Putamen (tissue), 1 donor: ENCODE measurements at regions not wholly inside any gene's neighbourhood (a gene's known extent, or its start where the extent isn't known, plus 50 kb on each side); places are given as distances from the start of the nearest gene placed in this dataset.
"Not testable (repeated sequence)": the region's sequence is repeated elsewhere in the genome, so short reads cannot be mapped to it uniquely, and the experiment has no call there.

Experiments used
- DNase-seq: peaks from one replicate; pipeline ENCODE4 v3.0.0-alpha.2; 2016; ENCODE audit warnings: low spot score

DNA sequence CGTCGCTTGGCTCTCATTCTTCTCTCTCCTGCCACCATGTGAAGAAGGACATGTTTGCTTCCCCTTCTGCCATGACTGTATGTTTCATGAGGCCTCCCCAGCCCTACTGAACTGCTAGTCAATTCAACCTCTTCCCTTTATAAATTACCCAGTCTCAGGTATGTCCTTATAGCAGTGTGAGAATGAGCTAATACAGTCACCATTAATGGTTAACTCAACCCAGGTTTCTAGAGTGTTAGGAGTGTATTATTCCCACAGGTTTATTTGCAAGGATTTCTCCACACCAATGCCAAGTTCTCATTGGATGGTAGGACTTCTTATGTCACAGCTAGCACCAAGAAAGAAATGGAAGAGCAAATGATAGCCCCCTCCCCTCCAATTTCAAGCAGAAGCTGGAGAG is 71.9 kb downstream of the DYNAP start:
- DNase-seq: no peak

DNA sequence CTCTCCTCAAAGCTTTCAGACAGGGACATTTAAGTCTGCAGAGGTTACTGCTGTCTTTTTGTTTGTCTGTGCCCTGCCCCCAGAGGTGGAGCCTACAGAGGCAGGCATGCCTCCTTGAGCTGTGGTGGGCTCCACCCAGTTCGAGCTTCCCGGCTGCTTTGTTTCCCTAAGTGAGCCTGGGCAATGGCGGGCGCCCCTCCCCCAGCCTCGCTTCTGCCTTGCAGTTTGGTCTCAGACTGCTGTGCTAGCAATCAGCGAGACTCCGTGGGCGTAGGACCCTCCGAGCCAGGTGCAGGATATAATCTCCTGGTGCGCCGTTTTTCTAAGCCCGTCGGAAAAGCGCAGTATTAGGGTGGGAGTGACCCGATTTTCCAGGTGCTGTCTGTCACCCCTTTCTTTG is 78.7 kb downstream of the DYNAP start:
- not testable (repeated sequence) for DNase-seq

DNA sequence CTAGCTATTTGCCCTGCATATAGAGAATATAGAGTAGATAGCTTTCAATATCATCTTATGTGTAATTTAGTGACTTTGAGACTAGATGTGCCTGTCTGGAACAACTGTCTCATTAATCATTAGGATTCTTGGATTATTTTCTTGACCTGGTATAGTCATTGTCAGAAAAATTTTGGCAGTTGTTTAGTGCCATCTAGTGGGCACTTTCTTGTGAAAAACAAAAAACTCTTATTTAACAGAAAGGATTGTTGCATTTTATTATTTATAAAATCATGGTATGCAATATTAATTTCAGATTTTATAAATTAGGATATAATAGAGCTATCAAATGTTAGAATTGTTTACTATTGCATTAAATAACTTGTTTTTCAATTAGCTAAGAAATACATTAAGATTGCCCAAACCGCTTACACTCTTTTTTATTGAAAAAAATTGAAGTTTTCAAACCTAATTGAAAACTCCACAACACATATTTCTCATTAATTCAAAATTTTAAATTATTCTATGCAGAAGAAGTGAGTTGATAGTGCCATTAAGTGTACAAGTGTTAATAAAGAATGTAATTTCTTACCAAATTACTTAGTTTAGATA is 80.3 kb downstream of the DYNAP start:
- DNase-seq: peak; percentile 9

DNA sequence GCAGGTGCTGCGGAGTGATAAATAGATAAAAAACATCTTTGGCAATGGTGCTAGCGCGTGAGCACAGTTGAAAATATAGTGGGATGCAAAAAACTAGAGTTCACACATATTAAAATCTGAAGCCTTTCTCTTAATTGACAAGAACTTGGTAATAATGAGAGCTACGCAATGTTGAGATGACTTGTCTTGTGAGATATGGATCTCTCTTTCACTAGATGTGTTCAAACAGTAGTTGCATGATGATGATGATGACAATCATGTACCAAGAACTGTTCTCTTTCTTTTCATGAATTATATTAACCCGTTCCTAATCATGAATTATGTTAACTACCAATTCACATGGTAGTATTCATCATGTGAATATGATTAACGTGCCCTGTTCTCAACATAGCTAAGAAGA is 81.1 kb downstream of the DYNAP start:
- DNase-seq: no peak

DNA sequence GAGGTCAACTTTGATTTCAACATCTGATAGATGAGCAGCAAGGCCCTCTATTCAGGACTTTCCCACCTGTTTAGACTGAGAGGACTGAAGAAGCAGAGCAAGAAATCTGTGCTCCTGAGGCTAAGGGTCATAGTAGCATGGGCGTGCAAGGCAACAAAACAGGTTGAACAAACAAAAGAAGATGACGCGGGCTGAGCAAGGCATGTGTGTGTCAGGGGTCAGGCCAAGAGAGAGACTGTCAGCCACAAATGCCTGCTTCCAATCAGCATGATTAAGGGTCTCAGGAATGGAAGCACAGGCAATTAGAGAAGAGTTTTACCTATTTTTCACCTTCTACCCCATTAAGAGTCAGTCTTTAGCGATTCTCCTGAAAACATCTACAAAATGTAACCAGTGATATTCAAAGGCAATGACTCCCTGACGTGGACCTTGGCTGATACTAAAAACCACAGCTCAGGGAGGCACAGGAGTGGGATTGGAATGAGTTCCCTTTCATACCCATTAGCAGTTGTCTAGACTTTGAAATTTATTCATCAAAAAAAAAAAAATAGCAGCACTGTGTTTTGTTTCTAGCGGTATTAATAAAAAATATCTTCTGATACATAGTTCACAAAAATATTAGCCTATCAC is 81.9 kb downstream of the DYNAP start:
- no peak for DNase-seq

DNA sequence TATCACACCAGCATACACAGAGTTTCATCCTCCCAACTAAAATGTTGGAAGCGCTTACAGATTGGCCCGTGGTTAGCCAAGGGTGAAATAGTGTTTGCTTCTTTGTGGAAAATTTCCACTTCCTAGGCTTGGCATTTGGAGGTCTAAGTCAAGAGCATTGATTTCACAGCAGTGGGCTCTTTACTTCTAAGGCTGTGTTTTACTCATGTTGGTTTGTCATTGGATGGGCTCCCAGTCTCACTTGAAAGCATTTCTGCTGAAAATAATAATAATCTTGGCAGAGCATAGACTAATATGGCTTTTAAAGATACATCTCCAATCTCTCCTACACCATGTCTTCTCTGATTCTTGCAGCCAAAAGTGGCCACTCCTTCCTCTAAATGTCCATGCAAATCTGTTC is 82.9 kb downstream of the DYNAP start:
- no peak for DNase-seq

DNA sequence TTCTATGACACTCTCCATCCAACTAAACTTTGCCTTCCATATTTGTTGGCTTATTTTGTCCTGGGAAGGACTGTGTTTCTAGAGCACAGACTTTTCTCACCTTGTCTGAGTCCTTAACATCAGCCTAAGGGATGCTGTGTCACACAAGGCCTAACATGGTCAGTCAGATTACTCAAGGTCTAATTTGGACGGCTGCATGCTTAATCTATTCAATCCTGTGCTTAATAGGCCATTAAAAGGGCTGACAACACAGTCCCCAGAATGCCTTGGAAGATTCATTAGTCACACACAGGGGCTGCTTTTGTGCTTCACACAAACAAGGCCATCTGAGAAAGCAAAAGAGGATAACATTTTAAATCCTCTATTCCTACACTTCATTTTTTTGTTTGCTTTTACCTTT is 84.0 kb downstream of the DYNAP start:
- no peak for DNase-seq

DNA sequence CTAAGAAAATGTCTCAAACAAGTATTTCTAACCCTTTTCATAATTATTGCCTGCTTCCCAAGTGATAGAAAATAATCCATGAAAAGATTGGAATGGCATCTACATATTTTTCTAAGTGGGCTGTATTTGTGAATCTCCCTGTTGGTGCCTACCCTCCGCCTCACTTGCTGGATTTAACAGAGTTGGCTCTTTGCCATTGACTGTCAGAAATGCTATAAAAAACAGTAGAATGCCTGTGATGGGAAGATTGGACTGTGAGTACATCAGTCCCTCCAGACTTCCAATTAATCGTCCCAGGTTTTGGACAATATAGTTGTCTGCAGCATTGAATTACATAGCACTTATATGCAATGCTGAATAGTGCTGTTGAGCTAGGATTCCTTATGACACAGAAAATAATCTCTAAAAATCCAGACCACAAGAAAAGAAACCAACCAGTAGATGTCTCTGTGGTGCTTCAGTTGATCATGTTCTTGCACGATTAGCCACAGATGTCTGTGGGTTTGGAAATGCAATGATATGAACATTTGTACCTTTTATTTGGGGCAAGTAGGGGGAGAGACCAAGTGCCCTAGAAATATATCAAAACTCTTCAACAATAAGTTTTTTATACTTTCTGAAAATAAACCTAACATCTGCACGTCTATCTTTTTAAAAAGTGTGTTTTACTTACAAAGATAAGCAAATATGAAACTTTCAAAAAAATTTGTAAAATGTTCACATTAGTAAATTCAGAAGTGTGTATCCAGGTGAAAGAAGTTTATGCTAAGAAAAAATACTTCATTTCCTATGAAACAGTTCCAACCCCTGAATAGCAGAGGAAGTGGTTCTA is 88.5 kb downstream of the DYNAP start:
- peak; percentile 47 for DNase-seq

DNA sequence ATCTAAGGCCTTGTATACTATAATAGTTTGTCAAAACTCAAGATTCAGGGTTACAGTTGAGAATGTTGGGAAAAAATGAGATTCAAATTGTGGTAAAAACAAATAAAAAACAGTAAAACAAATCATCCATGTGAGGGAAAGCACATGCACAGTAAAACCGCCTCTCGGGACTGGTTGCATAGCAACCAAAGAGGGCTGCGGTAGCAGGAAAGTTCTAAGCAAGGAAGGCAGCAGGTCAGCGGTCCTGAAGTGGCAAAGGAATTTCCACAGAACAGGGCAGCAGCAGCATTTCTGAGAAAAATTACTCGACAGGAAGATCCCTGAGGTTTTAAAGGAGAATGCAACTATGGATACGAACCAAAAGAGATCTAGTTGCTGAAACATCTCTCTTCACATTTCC is 93.7 kb downstream of the DYNAP start:
- DNase-seq: no peak

DNA sequence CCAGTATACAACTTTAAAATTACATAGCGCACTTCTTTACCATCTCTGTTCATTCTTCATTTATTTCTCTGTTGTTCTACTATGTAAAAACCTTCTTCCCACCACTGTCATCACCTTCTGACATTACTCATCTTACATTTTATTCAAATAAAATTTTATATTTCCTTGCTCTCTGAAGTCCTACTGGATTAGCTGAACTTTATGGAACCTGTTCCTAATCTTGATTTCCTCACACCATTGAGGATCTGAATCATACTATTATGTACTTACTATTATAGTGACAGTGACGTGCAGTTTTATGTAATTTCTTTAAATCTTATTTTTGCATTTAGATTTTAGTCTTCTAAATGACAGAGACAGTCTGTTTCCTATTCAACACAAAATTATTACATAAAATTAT is 98.3 kb downstream of the DYNAP start:
- DNase-seq: no peak

DNA sequence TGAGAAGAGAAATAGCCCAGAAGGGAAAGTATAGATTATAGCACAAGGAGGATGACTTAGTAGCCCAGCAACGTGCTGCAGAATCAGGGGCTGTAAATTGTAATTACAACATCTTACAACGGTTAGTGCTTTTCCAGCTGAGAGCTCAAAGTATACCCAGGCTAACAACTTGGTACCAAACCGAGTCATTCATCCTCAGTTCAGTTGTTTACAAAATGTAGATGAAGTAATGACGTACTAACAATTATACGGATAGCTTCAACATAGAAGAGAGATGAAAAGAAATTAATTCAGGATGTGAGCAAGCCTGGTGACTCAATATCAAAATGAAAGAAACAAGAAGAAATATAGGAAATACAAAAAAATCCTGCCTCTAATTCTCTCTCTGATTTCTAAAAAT is 99.2 kb downstream of the DYNAP start:
- DNase-seq: no peak

DNA sequence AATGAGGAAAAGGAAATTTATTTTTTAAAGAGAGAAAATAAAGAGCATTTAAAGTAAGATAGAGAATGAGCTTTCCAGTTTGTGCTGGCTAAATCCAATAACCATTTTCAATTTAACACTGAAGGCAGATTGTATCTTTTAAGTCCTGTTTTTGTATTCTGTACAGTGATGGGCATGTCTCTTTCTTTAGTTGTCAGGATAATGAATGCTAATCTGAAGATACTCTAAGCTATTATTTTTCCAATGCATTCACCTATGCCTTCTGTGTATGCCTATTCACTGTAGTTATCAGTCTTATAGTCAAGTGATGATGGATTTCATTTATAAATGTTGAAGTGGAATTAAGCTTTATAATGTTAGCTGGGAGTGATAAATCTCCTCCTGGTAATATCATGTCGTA is 101.4 kb downstream of the DYNAP start:
- no peak for DNase-seq

DNA sequence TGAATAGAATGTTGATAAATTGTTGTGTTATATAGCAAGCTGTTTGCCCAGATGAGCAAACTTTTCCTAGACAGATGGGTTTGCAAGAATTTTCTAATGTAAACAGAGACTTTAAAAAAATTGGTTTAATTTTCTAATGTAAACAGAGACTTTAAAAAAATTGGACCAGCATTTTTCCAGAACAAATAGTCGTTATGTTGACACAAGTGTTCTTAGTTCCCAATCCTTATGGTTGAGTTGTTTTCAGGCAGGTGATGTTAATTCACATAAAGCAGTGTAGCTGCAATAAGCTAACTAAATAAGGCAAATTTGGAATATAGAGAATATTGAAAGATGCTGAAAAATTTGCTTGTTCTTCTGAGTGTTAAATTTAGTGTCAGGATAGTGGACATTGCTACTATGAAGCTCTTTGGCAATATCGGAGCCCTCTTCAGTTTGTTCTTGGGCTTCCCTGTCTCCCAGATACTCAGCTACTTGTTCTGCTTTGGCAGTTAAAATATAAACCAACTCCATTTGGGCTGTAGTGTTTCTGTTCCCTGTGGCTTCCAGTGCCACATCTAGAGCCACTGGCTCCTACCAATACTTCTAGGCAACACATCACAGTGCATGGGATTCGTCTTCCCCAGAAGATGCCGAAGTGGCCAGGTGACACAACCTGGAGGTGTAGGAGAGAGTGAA is 105.7 kb downstream of the DYNAP start:
- no peak for DNase-seq

DNA sequence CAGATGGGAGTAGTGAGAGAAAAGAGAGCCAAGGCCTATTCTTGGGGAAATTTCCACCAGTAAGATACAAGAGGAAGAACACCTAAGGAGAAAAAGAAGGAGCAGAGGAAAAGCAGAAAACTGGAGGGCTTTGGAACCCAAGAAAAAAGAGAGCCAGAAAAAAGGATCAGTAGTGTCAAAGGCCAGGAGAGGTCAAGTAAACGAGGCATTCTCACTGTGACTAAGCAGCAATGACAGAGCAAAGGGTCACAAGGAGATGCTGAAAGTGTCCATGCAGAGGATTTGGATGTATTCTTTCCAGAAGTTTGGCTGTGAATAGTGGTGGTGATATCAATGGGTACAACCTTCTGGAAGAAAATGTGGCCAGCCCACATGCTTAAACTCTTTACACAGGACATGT is 109.5 kb downstream of the DYNAP start:
- no peak for DNase-seq

DNA sequence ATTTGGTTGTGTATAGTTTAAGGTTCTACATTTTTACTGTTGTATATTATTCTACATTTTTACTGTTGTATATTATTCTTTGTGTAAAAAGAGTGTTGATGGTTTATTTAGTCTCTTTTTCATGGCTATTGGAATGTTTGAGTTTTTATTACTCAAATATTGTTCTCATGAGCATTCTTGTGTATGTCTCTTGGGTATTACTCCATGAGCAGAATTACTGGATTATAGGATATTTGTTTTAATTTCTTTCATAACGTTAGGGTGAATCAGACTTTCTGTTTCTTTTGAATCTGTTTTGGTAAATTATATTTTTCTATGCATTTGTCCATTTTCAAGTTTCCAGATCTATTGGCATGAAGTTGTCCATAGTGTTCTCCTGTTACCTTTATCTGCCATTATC is 111.6 kb downstream of the DYNAP start:
- DNase-seq: no peak

DNA sequence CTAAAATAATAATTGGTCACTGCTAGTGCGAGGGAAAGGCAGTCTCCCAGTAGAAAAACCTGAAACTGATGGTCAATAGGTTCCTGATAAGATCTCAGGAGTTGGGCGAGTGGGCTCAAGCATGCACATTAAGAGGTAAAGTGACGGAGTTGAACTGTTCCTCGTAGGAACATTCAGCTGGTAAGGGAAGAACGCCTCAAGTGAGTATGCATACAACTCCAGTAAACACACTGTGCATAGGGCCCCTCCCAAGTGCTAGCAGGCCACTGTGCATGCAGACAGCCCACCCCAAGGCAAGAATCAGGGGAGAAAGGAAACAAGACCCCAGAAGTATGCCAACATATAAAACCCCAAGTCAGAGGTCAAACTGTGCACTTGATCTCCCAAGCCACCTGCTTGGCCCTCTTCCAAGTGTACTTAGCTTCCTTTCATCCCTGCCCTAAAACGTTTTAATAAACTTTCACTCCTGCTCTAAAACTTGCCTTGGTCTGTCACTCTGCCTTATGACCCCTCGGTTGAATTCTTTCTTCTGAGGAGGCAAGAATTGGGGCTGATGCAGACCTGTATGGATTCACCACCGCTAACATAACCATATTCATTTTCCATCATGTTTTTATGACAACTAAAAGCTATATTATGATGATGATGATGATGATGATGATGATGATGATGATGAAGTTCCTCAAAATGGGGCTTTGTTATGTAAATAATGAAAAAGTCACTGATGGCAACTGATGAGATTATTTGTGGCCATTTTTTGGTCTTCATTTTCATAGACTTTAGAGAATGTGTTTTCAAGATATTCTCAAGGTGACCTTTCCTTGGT is 118.0 kb upstream of the RAB27B start:
- DNase-seq: no peak

DNA sequence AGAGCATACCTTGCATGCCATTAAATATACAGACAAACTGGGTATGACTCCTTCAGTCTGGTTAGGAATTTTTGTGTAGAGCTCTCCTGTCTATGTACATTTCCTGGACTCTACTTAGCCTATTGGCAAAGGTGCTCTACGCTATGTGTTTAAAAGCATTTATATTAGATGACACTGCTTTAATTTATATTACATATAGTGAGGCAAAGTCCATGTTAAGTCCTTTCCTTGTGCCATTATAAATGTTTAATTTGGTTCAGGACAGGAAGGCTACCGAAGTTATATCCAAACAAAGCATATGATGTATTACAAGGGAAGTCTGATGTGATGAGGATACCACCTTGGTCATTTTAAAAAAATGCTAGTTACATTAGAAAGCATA is 117.4 kb upstream of the RAB27B start:
- no peak for DNase-seq

DNA sequence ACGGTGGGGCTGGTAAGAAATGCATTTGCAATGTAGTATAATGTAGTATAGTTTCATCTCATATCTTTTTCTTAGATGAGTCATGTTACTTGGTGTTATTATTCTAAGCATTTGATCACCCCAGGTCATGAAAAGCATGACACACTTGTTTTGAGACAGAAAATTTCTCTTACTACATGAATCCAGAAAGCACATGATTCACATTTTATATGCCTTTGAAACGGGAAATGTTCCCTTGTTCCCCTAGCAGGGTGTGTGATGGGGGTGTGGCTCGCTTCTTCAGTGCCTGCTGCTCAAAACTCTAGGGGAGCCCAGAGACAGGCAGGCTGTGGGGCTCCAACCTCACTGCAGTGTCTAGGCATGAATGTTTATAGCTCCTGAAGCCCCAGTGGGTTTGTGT is 116.0 kb upstream of the RAB27B start:
- DNase-seq: no peak

DNA sequence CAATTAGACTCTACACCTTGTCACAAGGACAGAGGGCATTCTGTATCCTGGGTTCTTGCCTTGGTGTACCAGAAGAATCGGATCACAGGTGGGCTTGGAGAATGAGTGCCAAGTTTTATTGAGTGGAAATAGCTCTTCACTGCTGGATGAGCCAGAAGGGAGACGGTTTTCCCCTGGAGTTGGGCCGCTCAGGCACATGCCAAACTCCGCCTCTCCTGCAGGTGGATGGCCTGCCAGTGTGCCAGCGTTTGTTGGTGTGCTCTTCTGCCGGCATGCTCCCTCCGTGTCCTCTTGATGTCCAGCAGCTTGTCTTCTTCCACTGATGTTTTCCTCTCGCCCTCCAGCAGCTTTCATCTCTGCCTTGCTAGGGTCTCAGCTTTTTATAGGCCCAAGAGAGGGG is 115.5 kb upstream of the RAB27B start:
- no peak for DNase-seq

DNA sequence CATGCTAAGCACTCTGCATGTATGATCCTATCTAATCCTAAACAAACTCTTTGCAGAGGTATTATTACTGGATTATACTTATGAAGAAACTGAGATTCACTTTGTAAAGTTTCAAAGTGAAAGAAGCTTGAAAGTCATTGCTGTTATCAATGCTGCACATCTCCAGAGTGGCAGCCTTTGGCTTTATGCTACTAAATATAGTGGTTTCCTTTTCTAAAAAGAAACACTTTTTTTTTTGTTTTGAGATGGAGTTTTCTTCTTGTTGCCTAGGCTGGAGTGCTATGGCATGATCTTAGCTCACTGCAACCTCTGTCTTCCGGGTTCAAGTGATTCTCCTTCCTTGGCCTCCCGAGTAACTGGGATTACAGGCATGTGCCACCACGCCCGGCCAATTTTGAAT is 114.9 kb upstream of the RAB27B start:
- DNase-seq: no peak

DNA sequence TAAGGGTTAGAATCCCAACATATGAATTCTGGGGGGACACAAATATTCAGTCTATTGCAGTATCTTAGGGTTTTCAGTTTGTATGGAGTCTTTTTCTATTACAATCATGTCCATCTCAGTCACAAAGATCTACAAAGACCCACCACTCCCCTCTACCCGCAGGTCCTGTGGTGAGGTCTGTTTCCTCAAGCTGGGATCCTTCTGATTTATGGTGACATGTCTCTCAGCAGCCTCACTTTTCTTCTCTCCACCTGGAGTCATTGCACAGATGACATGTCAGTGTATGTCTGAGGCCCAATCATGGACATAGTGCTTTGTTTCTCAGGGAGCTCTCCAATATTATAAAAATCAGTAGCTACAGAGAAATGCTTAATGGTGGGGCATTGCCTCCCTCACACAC is 113.4 kb upstream of the RAB27B start:
- no peak for DNase-seq

DNA sequence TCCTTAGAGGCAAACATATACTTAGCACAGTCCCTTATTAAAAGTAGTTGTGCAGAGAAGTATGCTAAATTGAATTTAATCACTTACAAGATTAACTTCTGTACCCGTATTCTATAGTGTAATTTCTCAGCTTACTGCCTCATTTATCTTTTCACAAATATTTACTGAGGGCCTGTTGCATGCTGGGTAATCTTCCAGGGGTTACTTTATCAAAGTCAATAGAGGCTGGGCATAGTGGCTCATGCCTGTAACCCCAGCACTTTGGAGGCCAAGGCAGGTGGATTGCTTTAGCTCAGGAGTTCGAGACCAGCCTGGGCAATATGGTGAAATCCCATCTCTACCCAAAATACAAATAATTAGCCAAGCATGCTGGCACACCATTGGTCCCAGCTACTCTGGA is 111.7 kb upstream of the RAB27B start:
- DNase-seq: no peak
